ENCODE measurements at regions not wholly inside any gene's neighbourhood (a gene's known extent, or its start where the extent isn't known, plus 50 kb on each side); places are given as distances from the start of the nearest gene placed in this dataset.

- no peak for TF ChIP-seq CTCF (IDR thresholded peaks at IDR 0.05)
- no peak for TF ChIP-seq POLR2A (IDR thresholded peaks at IDR 0.05)
Measured at GRCh38 chr17:74019860-74020259, 183.6 kb upstream of the RPL38 start.

Measured in uterus (tissue), 2 donors.